IPS-18a (cell line): ENCODE measurements at regions not wholly inside any gene's neighbourhood (a gene's known extent, or its start where the extent isn't known, plus 50 kb on each side); places are given as distances from the start of the nearest gene placed in this dataset.
"Not testable (repeated sequence)": the region's sequence is repeated elsewhere in the genome, so short reads cannot be mapped to it uniquely, and the experiment has no call there.

Experiments
- H3K27ac ChIP-seq: one replicate; pipeline ENCODE4 v1.5.1; 2013; ENCODE audit warnings: low read length
- H3K27me3 ChIP-seq: one replicate; pipeline ENCODE4 v1.6.1; 2013; ENCODE audit warnings: mild to moderate bottlenecking, low read length; ENCODE audit not compliant: control insufficient read depth, insufficient read depth
- H3K36me3 ChIP-seq: one replicate; pipeline ENCODE4 v1.6.1; 2013; ENCODE audit warnings: low read depth, low read length; ENCODE audit not compliant: control insufficient read depth
- H3K4me1 ChIP-seq: one replicate; pipeline ENCODE4 v1.6.1; 2013; ENCODE audit warnings: low read depth, low read length; ENCODE audit not compliant: control insufficient read depth
- H3K4me3 ChIP-seq: one replicate; pipeline ENCODE4 v1.5.1; 2013; ENCODE audit warnings: low read length
- H3K9ac ChIP-seq: one replicate; pipeline ENCODE4 v1.6.1; 2013; ENCODE audit warnings: mild to moderate bottlenecking, low read length, moderate library complexity
- H3K9me3 ChIP-seq: one replicate; pipeline ENCODE4 v1.6.1; 2013; ENCODE audit warnings: low read depth, low read length; ENCODE audit not compliant: control insufficient read depth

- Histone ChIP-seq H3K9me3 (no peaks in the 10 kb centered on the region), H3K36me3 (no peaks in the 10 kb centered on the region), H3K9ac (no peak overlapping the region), H3K27me3 (no peaks in the 10 kb centered on the region), H3K4me1 (no peaks in the 10 kb centered on the region), H3K27ac (no peak overlapping the region), H3K4me3 (no peak overlapping the region)
Measured at GRCh38 chr3:110419096-110419495, 652.5 kb upstream of the NECTIN3 start.

- Histone ChIP-seq H3K27ac (no peak overlapping the region), H3K9me3 (no peaks in the 10 kb centered on the region), H3K36me3 (no peaks in the 10 kb centered on the region), H3K27me3 (no peaks in the 10 kb centered on the region), H3K4me3 (no peak overlapping the region), H3K9ac (no peak overlapping the region), H3K4me1 (no peaks in the 10 kb centered on the region)
Measured at GRCh38 chr3:110419601-110420000, 652.0 kb upstream of the NECTIN3 start.

DNA sequence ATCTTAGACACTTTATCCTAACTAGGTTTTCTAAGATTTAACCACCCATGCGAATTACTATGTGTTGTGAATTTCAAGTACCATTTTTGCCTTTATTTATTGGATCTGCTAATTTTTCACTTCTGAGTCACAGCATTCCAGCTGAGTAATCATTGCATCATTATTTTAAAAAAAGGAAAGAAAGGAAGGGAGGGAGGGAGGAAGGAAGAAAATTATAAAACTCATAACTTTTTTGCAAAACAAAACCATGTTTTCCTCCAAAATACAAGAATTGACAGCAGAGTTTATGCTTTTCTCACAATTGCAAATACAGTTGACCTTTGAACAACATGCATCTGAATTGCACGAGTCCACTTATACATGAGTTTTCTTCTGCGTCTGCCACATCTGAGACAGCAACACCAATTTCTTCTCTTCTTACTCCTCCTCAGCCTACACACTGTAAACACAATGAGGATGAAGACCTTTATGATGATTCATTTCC is 651.4 kb upstream of the NECTIN3 start:
- H3K4me3 ChIP-seq: no peak overlapping the region
- H3K36me3 ChIP-seq: no peaks in the 10 kb centered on the region
- no peaks in the 10 kb centered on the region for H3K4me1 ChIP-seq
- no peaks in the 10 kb centered on the region for H3K27me3 ChIP-seq
- H3K27ac ChIP-seq: no peak overlapping the region
- H3K9ac ChIP-seq: no peak overlapping the region
- H3K9me3 ChIP-seq: no peaks in the 10 kb centered on the region

DNA sequence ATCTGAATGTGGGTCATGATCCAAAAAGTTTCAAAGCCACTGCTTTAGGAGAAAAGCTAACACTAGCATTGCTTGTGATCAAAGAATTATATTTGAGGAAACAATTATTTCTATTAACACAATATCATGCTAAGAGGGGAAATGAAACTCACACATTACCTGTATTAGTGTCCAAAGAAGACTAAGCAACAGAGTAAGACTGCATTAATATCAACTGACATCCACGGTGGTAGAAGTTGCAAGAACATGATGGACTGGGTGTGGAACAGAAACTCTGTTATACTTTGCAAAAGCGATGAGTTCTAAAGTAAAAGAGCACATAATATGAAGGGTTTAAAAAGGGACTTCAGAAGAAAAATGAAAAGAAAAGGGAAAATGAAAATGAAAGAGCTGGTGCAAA is 648.3 kb upstream of the NECTIN3 start:
- Histone ChIP-seq H3K36me3 (no peaks in the 10 kb centered on the region), H3K27ac (no peak overlapping the region), H3K4me1 (no peaks in the 10 kb centered on the region), H3K4me3 (no peak overlapping the region), H3K9ac (no peak overlapping the region), H3K27me3 (no peaks in the 10 kb centered on the region), H3K9me3 (no peaks in the 10 kb centered on the region)

DNA sequence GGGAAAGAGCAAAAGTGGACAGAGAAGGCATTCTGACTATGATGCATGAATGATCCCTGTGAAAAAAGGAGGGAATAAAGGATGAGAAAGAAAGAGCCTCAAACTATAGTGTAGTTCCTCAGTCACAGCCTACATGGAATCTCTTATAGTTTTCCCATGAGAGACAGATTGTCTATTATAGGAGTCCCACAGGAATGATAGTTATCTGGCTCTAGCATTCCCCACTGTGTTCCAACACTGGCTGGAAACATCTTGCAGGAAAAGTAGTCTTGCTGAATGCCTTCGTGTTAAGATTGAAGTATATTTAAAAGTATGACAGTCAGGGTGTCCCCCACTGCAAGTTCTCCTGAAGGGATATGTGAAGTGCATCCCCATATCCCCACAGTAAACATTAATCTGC is 641.5 kb upstream of the NECTIN3 start:
- Histone ChIP-seq H3K4me1 (peaks cover 9% of the 10 kb centered on the region), H3K9ac (no peak overlapping the region), H3K27ac (no peak overlapping the region), H3K4me3 (no peak overlapping the region), H3K36me3 (no peaks in the 10 kb centered on the region), H3K9me3 (no peaks in the 10 kb centered on the region), H3K27me3 (no peaks in the 10 kb centered on the region)

DNA sequence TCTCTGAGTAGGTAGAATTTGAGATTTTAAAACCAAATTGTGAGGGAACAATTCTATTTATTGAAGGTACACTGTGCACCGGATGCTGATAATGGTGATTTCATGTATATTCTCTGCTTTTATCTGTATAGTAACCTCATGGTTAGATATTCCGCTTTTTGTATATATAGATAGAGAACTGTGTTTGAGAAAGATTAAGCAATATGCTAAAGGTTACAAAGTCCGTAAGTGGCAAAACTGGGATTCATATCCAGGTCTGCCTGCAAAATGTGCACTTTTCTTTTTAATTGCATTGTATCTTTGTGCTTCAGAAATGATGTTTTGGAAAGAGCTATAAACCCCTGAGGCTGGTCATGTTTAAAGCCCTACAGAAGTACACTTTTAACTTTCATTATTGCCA is 635.4 kb upstream of the NECTIN3 start:
- no peaks in the 10 kb centered on the region for H3K36me3 ChIP-seq
- no peak overlapping the region for H3K9ac ChIP-seq
- peaks cover 9% of the 10 kb centered on the region for H3K4me1 ChIP-seq
- H3K4me3 ChIP-seq: no peak overlapping the region
- H3K27me3 ChIP-seq: no peaks in the 10 kb centered on the region
- H3K27ac ChIP-seq: no peak overlapping the region
- no peaks in the 10 kb centered on the region for H3K9me3 ChIP-seq

- H3K36me3 ChIP-seq, H3K9me3 ChIP-seq, H3K4me1 ChIP-seq, H3K9ac ChIP-seq, H3K27me3 ChIP-seq, H3K27ac ChIP-seq, H3K4me3 ChIP-seq: not testable (repeated sequence)
Measured at GRCh38 chr3:110440066-110440653, 631.5 kb upstream of the NECTIN3 start.

DNA sequence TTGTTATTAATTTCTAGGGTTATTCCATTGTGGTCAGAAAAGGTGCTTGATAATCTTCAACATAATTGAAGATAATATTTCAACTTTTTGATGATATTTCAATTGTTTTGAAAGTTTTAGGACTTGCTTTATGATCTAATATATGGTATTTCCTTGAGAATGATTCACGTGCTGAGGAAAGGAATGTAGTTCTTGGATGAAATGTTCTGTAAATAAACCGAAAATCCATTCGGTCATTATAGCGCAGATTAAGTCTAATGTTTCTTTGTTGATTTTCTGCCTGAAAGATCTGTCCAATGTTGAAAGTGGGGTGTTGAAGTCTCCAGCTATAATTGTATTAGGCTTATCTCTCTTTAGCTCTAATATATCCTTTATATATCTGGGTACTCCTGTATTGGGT is 617.5 kb upstream of the NECTIN3 start:
- no peak overlapping the region for H3K4me3 ChIP-seq
- H3K27ac ChIP-seq: no peak overlapping the region
- H3K4me1 ChIP-seq: no peaks in the 10 kb centered on the region
- no peaks in the 10 kb centered on the region for H3K27me3 ChIP-seq
- no peak overlapping the region for H3K9ac ChIP-seq
- no peaks in the 10 kb centered on the region for H3K9me3 ChIP-seq
- H3K36me3 ChIP-seq: no peaks in the 10 kb centered on the region

- H3K4me3 ChIP-seq: no peak overlapping the region
- H3K9me3 ChIP-seq: no peaks in the 10 kb centered on the region
- no peaks in the 10 kb centered on the region for H3K36me3 ChIP-seq
- no peak overlapping the region for H3K27ac ChIP-seq
- no peaks in the 10 kb centered on the region for H3K27me3 ChIP-seq
- no peaks in the 10 kb centered on the region for H3K4me1 ChIP-seq
- no peak overlapping the region for H3K9ac ChIP-seq
Measured at GRCh38 chr3:110456001-110456400, 615.6 kb upstream of the NECTIN3 start.

GRCh38 chr3:110456438-110457138 is 615.0 kb upstream of the NECTIN3 start:
- Histone ChIP-seq H3K4me3 (no peak overlapping the region), H3K27ac (no peak overlapping the region), H3K27me3 (no peaks in the 10 kb centered on the region), H3K36me3 (no peaks in the 10 kb centered on the region), H3K9me3 (no peaks in the 10 kb centered on the region), H3K9ac (no peak overlapping the region), H3K4me1 (no peaks in the 10 kb centered on the region)

GRCh38 chr3:110457508-110457907 is 614.1 kb upstream of the NECTIN3 start:
- H3K4me1 ChIP-seq: no peaks in the 10 kb centered on the region
- no peak overlapping the region for H3K27ac ChIP-seq
- no peaks in the 10 kb centered on the region for H3K36me3 ChIP-seq
- no peaks in the 10 kb centered on the region for H3K9me3 ChIP-seq
- no peaks in the 10 kb centered on the region for H3K27me3 ChIP-seq
- no peak overlapping the region for H3K9ac ChIP-seq
- no peak overlapping the region for H3K4me3 ChIP-seq

DNA sequence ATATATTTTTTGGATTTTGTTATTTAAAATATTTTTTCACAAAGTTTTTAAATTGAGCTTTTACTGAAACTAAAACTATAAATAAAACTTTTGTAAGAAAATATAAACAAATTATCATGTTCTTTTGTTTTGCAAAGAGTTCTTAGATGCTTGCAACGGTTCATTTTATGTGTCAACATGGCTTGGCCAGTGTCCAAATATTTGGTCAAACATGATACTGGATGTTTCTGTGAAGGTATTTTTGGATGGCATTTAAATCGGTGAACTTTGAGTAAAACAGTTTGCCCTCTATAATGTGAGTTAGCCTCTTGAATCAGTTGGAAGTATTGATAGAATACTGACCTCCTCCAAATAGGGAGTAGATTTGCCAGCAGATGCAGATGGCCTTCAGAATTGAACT is 612.6 kb upstream of the NECTIN3 start:
- H3K4me3 ChIP-seq: no peak overlapping the region

More for the DNA sequence above, 612.6 kb upstream of the NECTIN3 start:
- Histone ChIP-seq H3K27me3 (no peaks in the 10 kb centered on the region), H3K9me3 (no peaks in the 10 kb centered on the region), H3K36me3 (no peaks in the 10 kb centered on the region), H3K4me1 (no peaks in the 10 kb centered on the region), H3K9ac (no peak overlapping the region), H3K27ac (no peak overlapping the region)
